ENCODE measurements at regions not wholly inside any gene's neighbourhood (a gene's known extent, or its start where the extent isn't known, plus 50 kb on each side); places are given as distances from the start of the nearest gene placed in this dataset.

GRCh38 chr1:200493344-200493743, 83.5 kb upstream of the ZNF281 start (continued):
- TF ChIP-seq ZNF224 (CRISPR knock-in tag; IDR thresholded peaks at IDR 0.05) (no peak), CXXC5 (CRISPR knock-in tag; IDR thresholded peaks at IDR 0.05) (no peak), MEF2A (IDR thresholded peaks at IDR 0.05; ENCODE audit: control insufficient read depth, low read depth, low read length) (no peak), NR0B1 (IDR thresholded peaks at IDR 0.05; ENCODE audit: partially characterized antibody) (no peak), ZBTB1 (CRISPR knock-in tag; IDR thresholded peaks at IDR 0.05; ENCODE audit: borderline replicate concordance, low read depth) (no peak), EP300 (IDR thresholded peaks at IDR 0.05; ENCODE audit: low read length) (no peak)

DNA sequence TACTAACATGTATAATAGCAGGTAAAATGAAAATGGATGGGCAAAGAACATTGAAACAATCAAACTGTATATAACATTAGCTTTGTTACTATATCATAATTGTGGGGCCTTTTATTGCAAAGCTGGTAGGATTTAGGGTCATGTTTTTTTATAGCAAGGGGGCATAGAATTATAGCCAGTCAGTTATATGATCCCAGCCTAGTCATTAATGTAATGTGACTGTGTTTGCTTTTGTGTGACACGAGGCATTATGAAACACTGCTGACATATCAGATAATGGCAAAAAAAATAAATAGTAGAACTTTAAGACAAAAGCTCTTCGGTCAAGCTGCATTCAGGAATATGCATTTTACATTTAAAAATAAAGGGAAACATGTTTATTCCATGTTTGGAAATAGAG, 81.3 kb upstream of the ZNF281 start:
- in situ Hi-C loops (cut with MboI), result loop anchor here (25.0 kb wide), 1 partner anchor 204 kb away; no protein-coding TSS in a partner anchor
- H3K79me2 ChIP-seq (ENCODE audit: control insufficient read depth, insufficient read depth, low read length), result no peaks in the 10 kb centered on the region
- no TSS peak for BruUV-seq (replicated peaks)
- POLR2A ChIA-PET, result interaction anchor here (0.6 to 1.5 kb wide), 3 partner anchors 12 to 47 kb away, joined by 3 to 5 read pairs (median 4); no protein-coding TSS in a partner anchor
- H3K36me3 ChIP-seq (ENCODE audit: control insufficient read depth, insufficient read depth, low read length), result no peaks in the 10 kb centered on the region
- no peak overlapping the region for H3K27ac ChIP-seq (ENCODE audit: extremely low read depth, low read depth, low read length)
- intact Hi-C loops (cut with micrococcal nuclease), result no loop called here
- DNase-seq (ENCODE audit: extremely low read depth in 1 of 4, low spot score in 3 of 4), result no peak
- FAIRE-seq, result no peak
- CTCF ChIA-PET (ENCODE audit: low intra/inter-chr PET ratio), result no interaction called here
- H3K9me1 ChIP-seq (ENCODE audit: control insufficient read depth, insufficient read depth, low read length), result no peaks in the 10 kb centered on the region
- no peak overlapping the region for H3K4me3 ChIP-seq
- TF ChIP-seq DPF2 (IDR thresholded peaks at IDR 0.05), result no peak
- TF ChIP-seq SMARCB1 (IDR thresholded peaks at IDR 0.05; ENCODE audit: insufficient read length, low read depth), result no peak
- no peak for TF ChIP-seq NCOA1 (IDR thresholded peaks at IDR 0.05; ENCODE audit: low read depth)
- TF ChIP-seq ZNF431 (CRISPR knock-in tag; IDR thresholded peaks at IDR 0.05), result no peak
- TF ChIP-seq DDX20 (tag; IDR thresholded peaks at IDR 0.05; ENCODE audit: low read depth), result no peak
- no peak for TF ChIP-seq ELF2 (CRISPR knock-in tag; IDR thresholded peaks at IDR 0.05)
- no peak for TF ChIP-seq MEIS2 (IDR thresholded peaks at IDR 0.05; ENCODE audit: partially characterized antibody)
- no peak for TF ChIP-seq MBD2 (IDR thresholded peaks at IDR 0.05; ENCODE audit: borderline replicate concordance, low read depth)
- TF ChIP-seq EGR1 (conservative IDR thresholded peaks at IDR 0.05), result no peak
- no peak for ATAC-seq
- no peak overlapping the region for H3K4me2 ChIP-seq (ENCODE audit: insufficient read depth, low read length)
- H3K27me3 ChIP-seq (ENCODE audit: control insufficient read depth in 2 of 2, insufficient read depth in 2 of 2, low read length in 2 of 2), result peaks cover 17 to 19% of the 10 kb centered on the region in 2 experiments
- no peaks in the 10 kb centered on the region for H3K4me1 ChIP-seq (replicated peaks in 1 of 2; ENCODE audit: control insufficient read depth in 2 of 2, insufficient read depth in 2 of 2, low read length in 2 of 2)
- H4K20me1 ChIP-seq (replicated peaks; ENCODE audit: control insufficient read depth, insufficient read depth, low read length), result no peaks in the 10 kb centered on the region
- 0% methylated on average over 2 of the region's 2 CpGs for WGBS (ENCODE audit: insufficient coverage, low coverage, missing lambda C conversion rate)
- H3K9ac ChIP-seq (ENCODE audit: insufficient read depth in 1 of 2, low read depth in 2 of 2, low read length in 2 of 2), result no peak overlapping the region
- H3K9me3 ChIP-seq (replicated peaks; ENCODE audit: control insufficient read depth, insufficient read depth, low read depth, low read length), result no peaks in the 10 kb centered on the region
- H2AFZ ChIP-seq (ENCODE audit: low read depth, low read length), result no peak overlapping the region

All from K562 (cell line).